Psoas muscle (tissue), 7 donors: ENCODE measurements at regions not wholly inside any gene's neighbourhood (a gene's known extent, or its start where the extent isn't known, plus 50 kb on each side); places are given as distances from the start of the nearest gene placed in this dataset.

ENCODE experiments used
- ATAC-seq, 4 donors: fragments of 200-7000 bp; cut with Tn5 transposase; one replicate each; pipeline ENCODE4 v1.9.1; 2020; ENCODE audit warnings: moderate library complexity in 3 of 4, mild to moderate bottlenecking in 2 of 4
- DNase-seq, 2 donors: peaks; one replicate each; pipeline ENCODE4 v3.0.0-alpha.2; 2020
- H3K27ac ChIP-seq: fragments of 200-600 bp; one replicate; pipeline ENCODE4 v1.8.0; 2022
- H3K27me3 ChIP-seq, 3 donors: fragments of 200-600 bp in 1 of 3; one replicate each; pipeline versions ENCODE4 v1.6.1 to v1.8.0; 2013 to 2022; ENCODE audit warnings: low read length in 2 of 3, mild to moderate bottlenecking in 2 of 3, moderate library complexity in 1 of 3; ENCODE audit not compliant: insufficient read depth in 3 of 3
- H3K36me3 ChIP-seq, 2 donors: fragments of 200-600 bp in 1 of 2; one replicate each; pipeline versions ENCODE4 v1.6.1 to v1.8.0; 2013 to 2022; ENCODE audit warnings: low read depth in 1 of 2, mild to moderate bottlenecking in 1 of 2, moderate library complexity in 1 of 2; ENCODE audit not compliant: insufficient read depth in 1 of 2
- H3K4me1 ChIP-seq: fragments of 200-600 bp; one replicate; pipeline ENCODE4 v1.8.0; 2022
- H3K4me3 ChIP-seq: fragments of 200-600 bp; one replicate; pipeline ENCODE4 v1.8.0; 2022; ENCODE audit warnings: mild to moderate bottlenecking
- H3K9me3 ChIP-seq: fragments of 200-600 bp; one replicate; pipeline ENCODE4 v1.8.0; 2022
- CTCF ChIP-seq: fragments of 200-600 bp; IDR thresholded peaks from one replicate; pipeline ENCODE4 v1.8.0; 2022; ENCODE audit warnings: antibody characterized with exemption
- WGBS, 3 donors: extraction: QIAGEN DNeasy Blood & Tissue Kit; methylation state at CpG; one replicate each; pipeline versions ENCODE4 v1.1.6 to v1.1.7; 2013; 5-methylcytosine and 5-hydroxymethylcytosine counted together
- intact Hi-C, 2 donors: fragments of 100-400 bp; cut with DNase I; formaldehyde crosslinking; loops; one replicate each; pipeline versions ENCODE4 v1.11.0 to v1.14.2; 2022
- donor health status: healthy with polysubstance abuse.
- donor health status: DM: no; HTN: no; CAD: no; lungs with moderate emphysema.
- donor health status: Bipolar disorder and iron deficiency.
- donor health status: healthy.
- donor health status: DM: yes; HTN: yes; CAD: no.
- donor health status: DM: no; HTN: no; CAD: no.
- donor health status: DM: yes; HTN: yes; CAD: no.

DNA sequence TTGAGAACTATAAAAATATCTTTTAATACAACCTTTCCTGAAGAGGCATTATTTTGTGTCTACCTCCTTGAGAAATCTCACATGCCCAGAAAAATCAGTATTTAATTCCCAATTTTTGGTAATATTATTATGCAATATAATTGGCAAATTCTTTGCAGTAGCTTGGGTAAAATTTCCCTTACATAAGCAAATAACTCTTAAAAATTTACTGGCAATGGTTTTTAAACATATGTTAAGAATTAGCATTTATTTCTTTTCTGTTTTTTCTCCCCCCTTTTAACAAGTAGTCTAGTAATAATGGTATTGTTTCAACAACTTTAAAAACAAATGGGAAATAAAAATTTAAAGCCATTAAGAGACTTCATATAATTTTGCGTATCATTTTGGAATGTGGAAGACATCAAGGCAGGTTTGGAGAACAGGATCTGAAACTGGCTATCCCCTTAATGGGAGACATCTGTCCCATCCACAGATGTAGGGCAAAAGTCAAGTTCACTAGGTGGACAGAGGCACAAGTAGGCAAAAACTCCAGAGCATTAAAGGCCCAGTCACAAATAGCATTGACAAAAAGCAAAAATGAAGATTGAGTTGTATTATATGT lies 89.6 kb upstream of the AADACL2 start:
- WGBS, 3 donors, result 83 to 86% (median 85%) methylated on average over 1 of the region's 1 CpG
- peaks cover 8% of the 10 kb centered on the region for H3K4me1 ChIP-seq
- no peak overlapping the region for H3K27ac ChIP-seq
- H3K9me3 ChIP-seq, result no peaks in the 10 kb centered on the region
- no peak overlapping the region for H3K4me3 ChIP-seq
- intact Hi-C loops, result no loop called here
- DNase-seq (no peak), ATAC-seq (no peak)
- no peaks in the 10 kb centered on the region for H3K27me3 ChIP-seq
- no peaks in the 10 kb centered on the region for H3K36me3 ChIP-seq
- TF ChIP-seq CTCF, result no peak

DNA sequence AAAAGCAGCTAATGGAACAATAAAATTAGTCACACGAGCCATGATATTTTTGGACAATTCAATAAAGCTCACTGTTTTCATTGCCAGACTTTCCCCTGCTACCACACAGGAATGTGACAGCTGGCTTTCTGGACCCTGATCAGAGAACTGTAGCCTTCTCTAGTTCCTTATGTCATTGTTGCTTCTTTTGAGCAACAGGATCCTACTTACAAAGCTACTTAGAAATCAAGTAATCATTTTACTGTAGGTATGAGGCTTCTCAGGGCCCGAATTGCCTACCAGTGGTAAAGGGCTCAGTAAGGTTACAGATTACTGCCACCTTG lies 94.3 kb upstream of the AADACL2 start:
- H3K9me3 ChIP-seq, result no peaks in the 10 kb centered on the region
- H3K4me1 ChIP-seq, result peaks cover 8% of the 10 kb centered on the region
- peak in 3 of 4 donors; percentile 40 to 52 (median 44) for ATAC-seq
- DNase-seq, result no peak
- TF ChIP-seq CTCF, result no peak
- no peaks in the 10 kb centered on the region for H3K36me3 ChIP-seq
- 19 to 26% (median 23%) methylated on average over 2 of the region's 2 CpGs for WGBS, 3 donors
- no peaks in the 10 kb centered on the region for H3K27me3 ChIP-seq
- H3K4me3 ChIP-seq, result no peak overlapping the region
- intact Hi-C loops, result no loop called here
- peak overlapping the region; percentile 56 for H3K27ac ChIP-seq

- intact Hi-C loops, result no loop called here
- Histone ChIP-seq H3K27ac (peak overlapping the region; percentile 56), H3K9me3 (no peaks in the 10 kb centered on the region), H3K36me3 (no peaks in the 10 kb centered on the region), H3K27me3 (no peaks in the 10 kb centered on the region), H3K4me1 (peaks cover 8% of the 10 kb centered on the region), H3K4me3 (no peak overlapping the region)
- TF ChIP-seq CTCF, result no peak
- 35 to 43% (median 38%) methylated on average over 4 of the region's 4 CpGs for WGBS, 3 donors
- ATAC-seq (peak in 3 of 4 donors; percentile 63 to 65 (median 64)), DNase-seq (no peak)
Observed at GRCh38 chr3:151638555-151639417, 94.9 kb upstream of the AADACL2 start.

GRCh38 chr3:151635905-151636304 lies 97.8 kb upstream of the AADACL2 start:
- Histone ChIP-seq H3K36me3 (no peaks in the 10 kb centered on the region), H3K9me3 (no peaks in the 10 kb centered on the region), H3K4me1 (peaks cover 19% of the 10 kb centered on the region), H3K4me3 (no peak overlapping the region), H3K27ac (no peak overlapping the region), H3K27me3 (no peaks in the 10 kb centered on the region)
- DNase-seq (no peak), ATAC-seq (no peak)
- intact Hi-C loops, result no loop called here
- WGBS, 3 donors, result 74 to 80% (median 77%) methylated on average over 3 of the region's 3 CpGs
- no peak for TF ChIP-seq CTCF
